ENCODE measurements at regions not wholly inside any gene's neighbourhood (a gene's known extent, or its start where the extent isn't known, plus 50 kb on each side); places are given as distances from the start of the nearest gene placed in this dataset.
"Not testable (repeated sequence)": the region's sequence is repeated elsewhere in the genome, so short reads cannot be mapped to it uniquely, and the experiment has no call there.

DNA sequence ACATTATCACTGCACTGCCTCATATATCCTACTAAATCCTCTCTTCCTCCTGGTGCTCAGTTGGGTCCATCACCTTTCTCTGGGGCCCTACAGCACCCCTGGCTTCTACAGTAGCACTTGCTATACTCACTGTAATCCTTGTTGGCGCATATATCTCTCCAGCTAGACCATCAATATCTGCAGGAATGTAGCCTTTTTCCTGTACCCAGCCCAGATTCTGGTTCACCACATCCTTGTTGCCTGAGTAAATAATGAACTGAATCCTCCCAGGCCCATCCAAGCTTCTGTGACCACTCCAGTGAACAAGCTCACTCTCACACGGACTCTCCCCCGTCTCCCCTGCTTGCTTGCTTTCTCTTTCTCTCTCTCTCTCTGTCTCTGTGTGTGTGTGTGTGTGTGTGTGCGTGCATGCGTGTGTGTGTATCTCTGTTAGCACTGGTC is 62.5 kb upstream of the LIPC start:
- Histone ChIP-seq H3K4me3 (ENCODE audit: low read depth, low read length) (no peak overlapping the region), H3K27ac (no peak overlapping the region), H3K36me3 (no peaks in the 10 kb centered on the region), H3K9me3 (ENCODE audit: severe bottlenecking) (peaks cover 4% of the 10 kb centered on the region), H3K27me3 (ENCODE audit: insufficient read depth, low read depth, severe bottlenecking) (no peaks in the 10 kb centered on the region)
- TF ChIP-seq, protein P1, sequence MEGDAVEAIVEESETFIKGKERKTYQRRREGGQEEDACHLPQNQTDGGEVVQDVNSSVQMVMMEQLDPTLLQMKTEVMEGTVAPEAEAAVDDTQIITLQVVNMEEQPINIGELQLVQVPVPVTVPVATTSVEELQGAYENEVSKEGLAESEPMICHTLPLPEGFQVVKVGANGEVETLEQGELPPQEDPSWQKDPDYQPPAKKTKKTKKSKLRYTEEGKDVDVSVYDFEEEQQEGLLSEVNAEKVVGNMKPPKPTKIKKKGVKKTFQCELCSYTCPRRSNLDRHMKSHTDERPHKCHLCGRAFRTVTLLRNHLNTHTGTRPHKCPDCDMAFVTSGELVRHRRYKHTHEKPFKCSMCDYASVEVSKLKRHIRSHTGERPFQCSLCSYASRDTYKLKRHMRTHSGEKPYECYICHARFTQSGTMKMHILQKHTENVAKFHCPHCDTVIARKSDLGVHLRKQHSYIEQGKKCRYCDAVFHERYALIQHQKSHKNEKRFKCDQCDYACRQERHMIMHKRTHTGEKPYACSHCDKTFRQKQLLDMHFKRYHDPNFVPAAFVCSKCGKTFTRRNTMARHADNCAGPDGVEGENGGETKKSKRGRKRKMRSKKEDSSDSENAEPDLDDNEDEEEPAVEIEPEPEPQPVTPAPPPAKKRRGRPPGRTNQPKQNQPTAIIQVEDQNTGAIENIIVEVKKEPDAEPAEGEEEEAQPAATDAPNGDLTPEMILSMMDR (IDR thresholded peaks at IDR 0.05; ENCODE audit: low read depth, low read length), result no peak
- DNase-seq, result no peak

DNA sequence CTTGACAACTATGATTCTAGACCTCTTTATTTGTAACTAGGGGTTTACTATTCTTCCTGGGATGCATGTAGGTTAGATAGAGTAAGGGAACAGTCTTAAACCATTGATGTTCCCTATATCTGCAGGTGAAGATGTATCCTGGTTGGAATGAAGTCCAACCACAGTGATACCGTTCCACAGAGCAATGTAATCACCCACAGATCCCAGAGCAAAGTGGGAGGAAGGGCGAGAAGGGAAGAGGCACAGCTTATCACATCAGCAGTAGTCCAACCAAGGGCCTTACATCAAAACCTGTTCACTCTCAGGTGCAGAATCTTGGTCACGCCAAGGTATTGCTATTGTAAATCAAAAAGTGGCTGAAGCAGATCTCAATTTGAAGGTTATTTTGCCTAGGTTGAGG is 61.8 kb upstream of the LIPC start:
- no peak overlapping the region for H3K4me3 ChIP-seq (ENCODE audit: low read depth, low read length)
- DNase-seq, result no peak
- no peak overlapping the region for H3K27ac ChIP-seq
- no peaks in the 10 kb centered on the region for H3K9me3 ChIP-seq (ENCODE audit: severe bottlenecking)
- TF ChIP-seq, protein P1 (IDR thresholded peaks at IDR 0.05; ENCODE audit: low read depth, low read length), result no peak
- H3K27me3 ChIP-seq (ENCODE audit: insufficient read depth, low read depth, severe bottlenecking), result no peaks in the 10 kb centered on the region
- H3K36me3 ChIP-seq, result no peaks in the 10 kb centered on the region

DNA sequence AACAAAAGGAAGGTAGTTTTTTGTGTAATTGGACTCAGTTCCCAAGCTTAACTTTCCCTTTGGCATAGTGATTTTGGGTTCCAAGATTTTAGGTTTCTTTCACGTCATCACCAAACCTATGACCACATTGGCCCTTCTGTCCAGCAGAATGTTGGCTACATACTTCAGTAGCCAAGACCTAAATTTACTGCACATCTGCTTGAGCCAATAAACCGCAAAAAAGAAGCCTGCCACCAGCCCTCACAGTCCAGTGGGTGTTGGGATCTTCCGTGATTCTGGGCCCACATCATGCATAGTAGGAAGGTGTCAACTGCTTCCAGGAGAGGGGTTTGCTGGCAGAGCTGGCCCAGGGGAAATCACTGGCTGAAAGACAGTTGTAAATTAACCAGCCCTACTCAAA is 57.6 kb upstream of the LIPC start:
- no peaks in the 10 kb centered on the region for H3K27me3 ChIP-seq (ENCODE audit: insufficient read depth, low read depth, severe bottlenecking)
- H3K36me3 ChIP-seq, result no peaks in the 10 kb centered on the region
- no peak for DNase-seq
- no peak overlapping the region for H3K27ac ChIP-seq
- H3K4me3 ChIP-seq (ENCODE audit: low read depth, low read length), result no peak overlapping the region
- peaks cover 8% of the 10 kb centered on the region for H3K9me3 ChIP-seq (ENCODE audit: severe bottlenecking)
- TF ChIP-seq, protein P1 (IDR thresholded peaks at IDR 0.05; ENCODE audit: low read depth, low read length), result no peak

DNA sequence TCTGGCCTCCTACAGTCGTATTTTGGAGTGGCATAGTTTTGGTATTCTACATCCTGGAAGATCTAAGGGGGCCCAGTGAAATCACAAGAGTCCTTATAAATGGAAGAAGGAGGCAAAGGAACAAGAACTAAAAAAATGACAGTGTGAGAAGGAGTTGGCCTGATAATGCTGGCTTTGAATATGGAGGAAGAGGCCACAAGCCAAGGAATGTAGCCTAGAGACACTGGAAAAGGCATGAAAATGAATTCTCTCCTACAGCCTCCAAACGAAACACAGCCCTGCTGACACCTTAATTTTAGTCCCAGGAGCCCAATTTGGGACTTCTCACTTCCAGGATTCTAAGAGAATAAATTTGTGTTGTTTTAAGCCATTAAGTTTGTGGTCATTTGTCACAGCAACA is 54.6 kb upstream of the LIPC start:
- H3K36me3 ChIP-seq, result no peaks in the 10 kb centered on the region
- H3K27me3 ChIP-seq (ENCODE audit: insufficient read depth, low read depth, severe bottlenecking), result no peaks in the 10 kb centered on the region
- H3K27ac ChIP-seq, result no peak overlapping the region
- H3K9me3 ChIP-seq (ENCODE audit: severe bottlenecking), result peaks cover 8% of the 10 kb centered on the region
- no peak for DNase-seq
- no peak overlapping the region for H3K4me3 ChIP-seq (ENCODE audit: low read depth, low read length)
- TF ChIP-seq, protein P1 (IDR thresholded peaks at IDR 0.05; ENCODE audit: low read depth, low read length), result no peak

DNA sequence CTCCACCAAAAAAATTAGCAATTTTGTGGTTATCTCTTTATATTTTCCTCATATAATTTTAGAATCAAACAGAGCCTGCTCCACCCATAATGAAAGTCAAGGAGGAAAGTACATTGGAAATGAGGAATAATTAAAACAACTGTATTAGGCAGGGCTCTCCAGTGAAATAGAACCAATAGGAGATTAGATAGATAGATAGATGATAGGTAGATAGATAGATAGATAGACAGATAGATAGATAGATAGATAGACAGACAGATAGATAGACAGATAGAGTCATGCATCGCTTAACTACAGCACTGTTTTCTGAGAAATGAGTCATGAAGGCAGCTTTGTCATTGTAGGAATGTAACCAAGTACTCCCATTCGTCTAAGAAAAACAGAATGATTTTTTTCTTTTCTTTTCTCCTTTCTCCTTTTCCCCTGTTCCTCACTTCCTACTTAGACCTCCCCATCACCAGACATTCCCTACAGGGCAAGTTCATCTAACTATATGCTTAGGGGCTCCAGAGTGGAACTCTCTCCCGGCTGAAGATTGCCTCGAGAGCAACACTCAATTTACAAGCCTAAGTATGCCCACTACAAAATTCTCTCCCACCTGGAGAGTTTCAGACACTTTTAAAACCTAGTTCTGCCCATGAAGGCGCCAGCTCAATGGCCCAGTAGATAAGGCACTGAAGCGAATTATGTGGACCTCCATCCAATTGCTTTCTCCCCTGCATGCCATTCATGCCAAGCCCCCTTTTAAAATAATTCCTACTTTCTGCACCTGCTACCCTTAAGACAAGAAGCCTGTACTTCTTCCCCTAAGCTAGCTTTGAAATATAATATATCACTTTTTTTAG is 53.3 kb upstream of the LIPC start:
- Histone ChIP-seq H3K27me3 (ENCODE audit: insufficient read depth, low read depth, severe bottlenecking) (no peaks in the 10 kb centered on the region), H3K27ac (no peak overlapping the region), H3K4me3 (ENCODE audit: low read depth, low read length) (no peak overlapping the region), H3K9me3 (ENCODE audit: severe bottlenecking) (peaks cover 8% of the 10 kb centered on the region), H3K36me3 (no peaks in the 10 kb centered on the region)
- no peak for DNase-seq
- TF ChIP-seq, protein P1 (IDR thresholded peaks at IDR 0.05; ENCODE audit: low read depth, low read length), result no peak

DNA sequence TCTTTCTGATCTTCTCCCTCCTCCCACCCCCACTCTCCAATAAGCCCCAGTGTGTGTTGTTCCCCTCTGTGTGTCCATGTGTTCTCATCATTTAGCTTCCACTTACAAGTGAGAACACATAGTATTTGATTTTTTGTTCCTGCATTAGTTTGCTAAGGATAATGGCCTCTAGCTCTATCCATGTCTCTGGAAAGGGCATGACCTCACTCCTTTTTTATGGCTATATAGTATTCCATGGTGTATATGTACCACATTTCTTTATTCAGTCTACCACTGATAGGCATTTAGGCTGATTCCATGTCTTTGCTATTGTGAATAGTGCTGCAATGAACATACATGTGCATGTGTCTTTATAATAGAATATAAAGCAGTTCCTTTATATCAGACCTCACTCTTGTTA is 52.3 kb upstream of the LIPC start:
- DNase-seq; H3K4me3 ChIP-seq (ENCODE audit: low read depth, low read length); H3K36me3 ChIP-seq; H3K9me3 ChIP-seq (ENCODE audit: severe bottlenecking); H3K27me3 ChIP-seq (ENCODE audit: insufficient read depth, low read depth, severe bottlenecking); H3K27ac ChIP-seq: not testable (repeated sequence)
